GM11168 (cell line): ENCODE measurements at regions not wholly inside any gene's neighbourhood (a gene's known extent, or its start where the extent isn't known, plus 50 kb on each side); places are given as distances from the start of the nearest gene placed in this dataset.

Experiments used
- in situ Hi-C: fragments of 300-500 bp; cut with MboI; formaldehyde crosslinking; loops from one replicate; pipeline ENCODE4 v1.12.0; 2022; ENCODE audit warnings: low sequenced_read_pairs; ENCODE audit not compliant: unreplicated experiment

GRCh38 chr13:40094056-40094455 lies 438.6 kb downstream of the COG6 start:
- in situ Hi-C loops: no loop called here

GRCh38 chr13:40095695-40096356 lies 440.4 kb downstream of the COG6 start:
- in situ Hi-C loops: no loop called here

GRCh38 chr13:40096357-40096901 lies 441.0 kb downstream of the COG6 start:
- in situ Hi-C loops: no loop called here

GRCh38 chr13:40098246-40098645 lies 442.8 kb downstream of the COG6 start:
- in situ Hi-C loops: no loop called here

- in situ Hi-C loops: no loop called here
These were observed 446.4 kb downstream of the COG6 start for GRCh38 chr13:40101708-40102359.

GRCh38 chr13:40102360-40102727 lies 446.9 kb downstream of the COG6 start:
- in situ Hi-C loops: no loop called here

- in situ Hi-C loops: no loop called here
These were observed 447.4 kb downstream of the COG6 start for GRCh38 chr13:40102854-40103253.

GRCh38 chr13:40103864-40104263 lies 448.4 kb downstream of the COG6 start:
- in situ Hi-C loops: no loop called here

- in situ Hi-C loops: no loop called here
These were observed 449.8 kb downstream of the COG6 start for GRCh38 chr13:40105231-40105630.

GRCh38 chr13:40109351-40109844 lies 453.9 kb downstream of the COG6 start:
- in situ Hi-C loops: no loop called here

GRCh38 chr13:40113643-40114304 lies 458.3 kb downstream of the COG6 start:
- in situ Hi-C loops: no loop called here

GRCh38 chr13:40114305-40114896 lies 458.9 kb downstream of the COG6 start:
- in situ Hi-C loops: no loop called here

GRCh38 chr13:40115426-40115825 lies 460.0 kb downstream of the COG6 start:
- in situ Hi-C loops: no loop called here

GRCh38 chr13:40116008-40116407 lies 460.5 kb downstream of the COG6 start:
- in situ Hi-C loops: no loop called here

GRCh38 chr13:40118337-40118736 lies 462.9 kb downstream of the COG6 start:
- in situ Hi-C loops: no loop called here

GRCh38 chr13:40119852-40120251 lies 464.4 kb downstream of the COG6 start:
- in situ Hi-C loops: no loop called here

GRCh38 chr13:40120288-40120687 lies 464.8 kb downstream of the COG6 start:
- in situ Hi-C loops: no loop called here

- in situ Hi-C loops: no loop called here
These were observed 465.3 kb downstream of the COG6 start for GRCh38 chr13:40120781-40121180.

GRCh38 chr13:40121722-40122121 lies 466.3 kb downstream of the COG6 start:
- in situ Hi-C loops: no loop called here

GRCh38 chr13:40123962-40124632 lies 468.6 kb downstream of the COG6 start:
- in situ Hi-C loops: no loop called here
